Thyroid gland (tissue), 4 donors: ENCODE measurements at regions not wholly inside any gene's neighbourhood (a gene's known extent, or its start where the extent isn't known, plus 50 kb on each side); places are given as distances from the start of the nearest gene placed in this dataset.

Experiments
- DNase-seq, 2 donors: peaks; one replicate each; pipeline ENCODE4 v3.0.0-alpha.2; 2019
- H3K27ac ChIP-seq, 3 donors: fragments of 200-600 bp; sonication (generic); 1 replicate in 2 of 3; 2 replicates in 1 of 3; pipeline ENCODE4 v1.5.1; 2016 to 2019; ENCODE audit warnings: mild to moderate bottlenecking in 1 of 3, moderate library complexity in 1 of 3
- H3K27me3 ChIP-seq: fragments of 200-600 bp; sonication (generic); one replicate; pipeline ENCODE4 v1.5.1; 2019
- H3K36me3 ChIP-seq, 2 donors: fragments of 200-600 bp; sonication (generic); one replicate each; pipeline ENCODE4 v1.5.1; 2016 to 2019
- H3K4me1 ChIP-seq, 2 donors: fragments of 200-600 bp; sonication (generic); one replicate each; pipeline ENCODE4 v1.5.1; 2017 to 2019
- H3K4me3 ChIP-seq, 3 donors: fragments of 200-600 bp; sonication (generic); replicated peaks in 1 of 3; 1 replicate in 2 of 3; 2 replicates in 1 of 3; pipeline ENCODE4 v1.5.1; 2016; ENCODE audit warnings: mild to moderate bottlenecking in 1 of 3
- H3K9me3 ChIP-seq: fragments of 200-600 bp; sonication (generic); one replicate; pipeline ENCODE4 v1.5.1; 2017
- POLR2A ChIP-seq, 2 donors: fragments of 450-650 bp; IDR thresholded peaks; one replicate each; pipeline ENCODE4 v1.6.1; 2017; ENCODE audit warnings: antibody characterized with exemption in 2 of 2, mild to moderate bottlenecking in 2 of 2, moderate library complexity in 1 of 2
- WGBS, 2 donors: methylation state at CpG; one replicate each; pipeline ENCODE4 v1.1.5; 2017; 5-methylcytosine and 5-hydroxymethylcytosine counted together
- intact Hi-C: fragments of 100-400 bp; cut with DNase I; formaldehyde crosslinking; loops from one replicate; pipeline ENCODE4 v1.15.1; 2023
- TF ChIP-seq, protein P1 (sequence below), 6 experiments: fragments of 200-600 bp in 3 of 6; fragments of 450-650 bp in 3 of 6; sonication (generic) in 3 of 6; IDR thresholded peaks; one replicate each; pipeline ENCODE4 v1.5.1; 2016 to 2019; ENCODE audit warnings: antibody characterized with exemption in 6 of 6, mild to moderate bottlenecking in 2 of 6, inconsistent platforms in 1 of 6, moderate library complexity in 1 of 6

DNA sequence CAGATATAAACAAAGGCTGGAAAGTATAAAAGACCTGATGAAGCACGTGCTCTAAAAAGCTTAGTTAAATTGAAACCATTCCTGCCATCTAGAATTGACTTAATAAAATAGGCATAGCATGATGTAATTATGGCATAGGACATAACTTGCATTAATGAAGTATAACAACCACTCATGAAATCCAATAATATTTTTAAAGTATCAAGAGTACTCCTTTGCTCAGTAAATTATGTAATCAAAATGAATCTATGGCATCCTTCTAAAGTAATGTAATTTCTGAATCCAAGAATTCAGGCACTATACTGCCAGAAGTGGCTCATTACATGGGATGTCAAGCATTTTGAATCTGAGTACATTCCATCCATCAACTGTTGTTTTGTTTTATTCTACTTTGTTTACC lies 548.5 kb upstream of the NRP1 start:
- intact Hi-C loops: no loop called here
- TF ChIP-seq POLR2A (IDR thresholded peaks at IDR 0.05): no peak
- TF ChIP-seq, protein P1, sequence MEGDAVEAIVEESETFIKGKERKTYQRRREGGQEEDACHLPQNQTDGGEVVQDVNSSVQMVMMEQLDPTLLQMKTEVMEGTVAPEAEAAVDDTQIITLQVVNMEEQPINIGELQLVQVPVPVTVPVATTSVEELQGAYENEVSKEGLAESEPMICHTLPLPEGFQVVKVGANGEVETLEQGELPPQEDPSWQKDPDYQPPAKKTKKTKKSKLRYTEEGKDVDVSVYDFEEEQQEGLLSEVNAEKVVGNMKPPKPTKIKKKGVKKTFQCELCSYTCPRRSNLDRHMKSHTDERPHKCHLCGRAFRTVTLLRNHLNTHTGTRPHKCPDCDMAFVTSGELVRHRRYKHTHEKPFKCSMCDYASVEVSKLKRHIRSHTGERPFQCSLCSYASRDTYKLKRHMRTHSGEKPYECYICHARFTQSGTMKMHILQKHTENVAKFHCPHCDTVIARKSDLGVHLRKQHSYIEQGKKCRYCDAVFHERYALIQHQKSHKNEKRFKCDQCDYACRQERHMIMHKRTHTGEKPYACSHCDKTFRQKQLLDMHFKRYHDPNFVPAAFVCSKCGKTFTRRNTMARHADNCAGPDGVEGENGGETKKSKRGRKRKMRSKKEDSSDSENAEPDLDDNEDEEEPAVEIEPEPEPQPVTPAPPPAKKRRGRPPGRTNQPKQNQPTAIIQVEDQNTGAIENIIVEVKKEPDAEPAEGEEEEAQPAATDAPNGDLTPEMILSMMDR (IDR thresholded peaks at IDR 0.05): no peak
- H3K4me3 ChIP-seq: no peak overlapping the region
- H3K27ac ChIP-seq: no peak overlapping the region
- H3K36me3 ChIP-seq: no peaks in the 10 kb centered on the region
- no peaks in the 10 kb centered on the region for H3K9me3 ChIP-seq
- no peaks in the 10 kb centered on the region for H3K27me3 ChIP-seq
- no peak for DNase-seq
- WGBS, 2 donors: 85 to 88% methylated on average over 1 of the region's 1 CpG
- no peaks in the 10 kb centered on the region for H3K4me1 ChIP-seq

DNA sequence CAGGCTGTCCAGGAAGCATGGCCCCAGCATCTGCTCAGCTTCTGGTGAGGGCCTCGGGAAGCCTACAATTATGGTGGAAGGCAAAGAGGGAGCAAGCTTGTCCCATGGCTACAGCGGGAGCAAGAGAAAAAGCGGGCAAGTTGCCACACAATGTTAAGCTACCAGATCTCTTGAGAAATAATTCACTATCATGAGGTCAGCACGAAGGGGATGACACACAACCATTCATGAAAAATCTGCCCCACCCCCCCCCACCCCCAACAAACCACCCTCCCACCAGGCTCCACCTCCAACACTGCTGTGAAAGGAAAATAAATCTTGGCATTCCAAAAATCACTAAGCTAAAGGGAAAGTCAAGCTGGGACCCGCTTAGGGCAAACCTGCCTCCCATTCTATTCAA lies 545.8 kb upstream of the NRP1 start:
- H3K27me3 ChIP-seq: no peaks in the 10 kb centered on the region
- DNase-seq: no peak
- H3K4me1 ChIP-seq: no peaks in the 10 kb centered on the region
- no peaks in the 10 kb centered on the region for H3K36me3 ChIP-seq
- H3K9me3 ChIP-seq: no peaks in the 10 kb centered on the region
- H3K4me3 ChIP-seq: no peak overlapping the region
- 90 to 95% methylated on average over 5 of the region's 5 CpGs for WGBS, 2 donors
- TF ChIP-seq POLR2A (IDR thresholded peaks at IDR 0.05): no peak
- TF ChIP-seq, protein P1 (IDR thresholded peaks at IDR 0.05): no peak
- no peak overlapping the region for H3K27ac ChIP-seq
- intact Hi-C loops: no loop called here

DNA sequence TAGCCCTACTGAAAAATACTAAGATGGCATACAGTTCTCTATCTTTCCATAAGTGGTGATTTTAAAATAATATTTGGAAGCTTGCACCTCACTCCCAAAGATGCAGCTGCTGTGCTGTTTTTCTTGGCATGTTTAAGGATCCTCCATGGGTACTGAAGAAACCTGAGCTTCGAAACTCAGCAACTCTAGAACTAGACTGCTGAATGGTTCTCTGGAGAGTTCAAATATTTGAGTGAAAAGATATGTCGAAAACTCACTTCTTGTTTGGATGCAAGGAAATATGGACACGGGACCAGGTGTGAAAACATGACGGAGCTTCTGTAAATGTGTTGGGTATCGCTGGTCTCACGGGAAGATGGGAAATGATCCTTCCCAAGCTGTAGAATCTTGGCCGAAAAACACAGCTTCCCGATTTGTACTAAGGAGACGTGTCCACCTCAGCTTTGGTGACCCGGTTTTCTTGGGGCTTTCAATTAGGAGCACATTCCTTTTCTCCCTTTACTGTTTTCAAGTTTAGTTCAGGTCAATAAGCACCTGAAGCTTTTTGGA lies 543.8 kb upstream of the NRP1 start:
- no peak overlapping the region for H3K27ac ChIP-seq
- DNase-seq: no peak
- H3K27me3 ChIP-seq: no peaks in the 10 kb centered on the region
- H3K4me3 ChIP-seq: no peak overlapping the region
- no peak for TF ChIP-seq POLR2A (IDR thresholded peaks at IDR 0.05)
- TF ChIP-seq, protein P1 (IDR thresholded peaks at IDR 0.05): no peak
- intact Hi-C loops: no loop called here
- no peaks in the 10 kb centered on the region for H3K36me3 ChIP-seq
- 72 to 75% methylated on average over 10 of the region's 10 CpGs for WGBS, 2 donors
- no peaks in the 10 kb centered on the region for H3K9me3 ChIP-seq
- H3K4me1 ChIP-seq: no peaks in the 10 kb centered on the region

DNA sequence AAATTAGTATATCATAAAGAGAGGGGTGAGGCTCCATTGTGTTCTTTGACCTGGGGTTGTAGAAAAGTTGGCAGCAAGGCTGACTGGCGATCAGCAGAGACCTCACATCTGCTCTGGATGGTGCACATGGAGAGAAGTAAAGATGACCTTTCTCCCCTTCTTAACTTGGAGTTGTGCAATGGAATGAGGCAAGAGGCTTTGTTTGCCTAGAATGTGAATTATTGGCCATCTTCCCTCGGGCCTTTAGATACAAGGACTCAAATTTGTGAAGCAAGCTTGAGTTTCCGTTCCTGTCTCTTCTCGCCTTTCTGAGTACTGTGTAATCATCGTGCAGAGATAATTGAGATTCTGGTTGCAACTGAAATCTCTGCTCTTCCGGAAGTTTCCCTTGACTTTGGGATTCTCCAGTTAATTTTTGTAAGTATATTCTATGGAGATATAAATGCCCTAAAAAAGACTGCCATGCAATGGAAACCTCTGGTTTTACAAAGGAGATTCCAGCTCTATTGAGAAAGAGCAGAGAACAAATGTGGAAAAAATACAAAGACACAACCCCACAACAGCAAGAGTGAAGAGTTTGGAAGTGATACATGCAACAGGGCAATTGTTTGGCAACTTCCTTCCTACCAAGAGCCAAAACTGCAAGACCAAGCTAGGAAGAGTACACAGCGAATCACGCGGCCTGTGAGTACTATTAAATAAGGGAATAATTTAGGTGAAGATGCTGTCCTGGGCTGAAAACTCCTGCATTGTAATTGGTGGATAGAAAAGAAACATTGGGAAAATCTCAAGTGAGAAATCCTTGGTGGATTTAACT lies 542.3 kb upstream of the NRP1 start:
- WGBS, 2 donors: 88 to 93% methylated on average over 9 of the region's 9 CpGs
- H3K36me3 ChIP-seq: no peaks in the 10 kb centered on the region
- no peaks in the 10 kb centered on the region for H3K27me3 ChIP-seq
- intact Hi-C loops: no loop called here
- no peak for DNase-seq
- no peak overlapping the region for H3K4me3 ChIP-seq
- H3K27ac ChIP-seq: no peak overlapping the region
- no peaks in the 10 kb centered on the region for H3K4me1 ChIP-seq
- no peaks in the 10 kb centered on the region for H3K9me3 ChIP-seq
- TF ChIP-seq, protein P1 (IDR thresholded peaks at IDR 0.05): no peak
- no peak for TF ChIP-seq POLR2A (IDR thresholded peaks at IDR 0.05)

DNA sequence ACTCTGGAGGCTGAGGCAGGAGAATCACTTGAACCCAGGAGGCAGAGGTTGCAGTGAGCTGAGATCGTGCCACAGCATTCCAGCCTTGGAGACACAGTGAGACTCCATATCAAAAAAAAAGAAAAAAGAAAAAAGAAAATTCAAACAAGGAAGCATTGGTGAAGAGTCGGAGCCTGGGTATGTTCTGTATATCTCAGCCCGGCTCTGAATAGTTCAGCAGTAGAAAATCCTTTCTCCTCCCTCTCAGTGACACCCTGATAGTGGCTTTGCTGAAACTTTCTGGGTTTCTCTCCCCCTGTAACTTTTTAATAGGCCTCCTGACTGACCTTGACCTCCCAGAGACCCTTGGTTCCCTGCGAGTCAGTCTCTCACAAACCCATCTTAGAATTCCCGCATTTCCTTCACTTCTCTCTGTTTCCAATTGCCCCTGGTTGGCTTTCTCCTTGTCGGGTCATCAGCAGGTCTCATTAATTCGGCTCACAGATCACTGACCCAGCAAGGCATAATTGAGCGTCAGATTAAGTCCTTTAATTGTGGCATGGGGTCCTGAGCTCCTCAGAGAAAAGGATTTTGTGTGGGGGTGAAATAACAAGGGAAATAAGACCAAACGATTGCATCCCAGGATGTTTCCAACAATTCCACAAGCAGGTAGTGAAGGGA lies 541.6 kb upstream of the NRP1 start:
- intact Hi-C loops: no loop called here
- H3K27me3 ChIP-seq: no peaks in the 10 kb centered on the region
- H3K27ac ChIP-seq: no peak overlapping the region
- no peaks in the 10 kb centered on the region for H3K9me3 ChIP-seq
- no peak for DNase-seq
- H3K4me3 ChIP-seq: no peak overlapping the region
- H3K4me1 ChIP-seq: no peaks in the 10 kb centered on the region
- no peaks in the 10 kb centered on the region for H3K36me3 ChIP-seq
- 90 to 93% methylated on average over 9 of the region's 9 CpGs for WGBS, 2 donors
- no peak for TF ChIP-seq POLR2A (IDR thresholded peaks at IDR 0.05)
- TF ChIP-seq, protein P1 (IDR thresholded peaks at IDR 0.05): no peak
